CD14-positive monocyte (primary cell): ENCODE measurements at regions not wholly inside any gene's neighbourhood (a gene's known extent, or its start where the extent isn't known, plus 50 kb on each side); places are given as distances from the start of the nearest gene placed in this dataset.

Experiments used
- DNase-seq, 3 donors: peaks; one replicate each; pipeline ENCODE4 v3.0.0-alpha.2; 2011 to 2022
- H2AFZ ChIP-seq: 2 replicates; pipeline ENCODE4 v1.6.0; 2012; ENCODE audit warnings: mild to moderate bottlenecking, low read depth, low read length, inconsistent platforms; ENCODE audit not compliant: insufficient read depth, poor library complexity, severe bottlenecking
- H3K27ac ChIP-seq, 2 donors: 1 replicate in 1 of 2; 2 replicates in 1 of 2; pipeline ENCODE4 v1.5.1; 2012 to 2013; ENCODE audit warnings: low read length in 2 of 2, control low read depth in 1 of 2, inconsistent platforms in 1 of 2, low read depth in 1 of 2, mild to moderate bottlenecking in 1 of 2
- H3K27me3 ChIP-seq, 2 donors: one replicate each; pipeline versions ENCODE4 v1.6.0 to v1.6.1; 2011 to 2013; ENCODE audit warnings: low read length in 2 of 2; ENCODE audit not compliant: control insufficient read depth in 2 of 2, insufficient read depth in 2 of 2
- H3K36me3 ChIP-seq, 2 donors: replicated peaks in 1 of 2; 1 replicate in 1 of 2; 2 replicates in 1 of 2; pipeline versions ENCODE4 v1.5.1 to v1.6.1; 2012 to 2013; ENCODE audit warnings: low read length in 2 of 2, control low read depth in 1 of 2, inconsistent platforms in 1 of 2, mild to moderate bottlenecking in 1 of 2; ENCODE audit not compliant: insufficient read depth in 2 of 2, control insufficient read depth in 1 of 2
- H3K4me1 ChIP-seq, 2 donors: 1 replicate in 1 of 2; 2 replicates in 1 of 2; pipeline versions ENCODE4 v1.5.1 to v1.6.1; 2012 to 2013; ENCODE audit warnings: low read length in 2 of 2, control low read depth in 1 of 2, inconsistent platforms in 1 of 2, mild to moderate bottlenecking in 1 of 2, moderate library complexity in 1 of 2; ENCODE audit not compliant: insufficient read depth in 2 of 2, control insufficient read depth in 1 of 2
- H3K4me2 ChIP-seq: replicated peaks from 2 replicates; pipeline ENCODE3; 2012; ENCODE audit warnings: low read length, moderate library complexity, mild to moderate bottlenecking; ENCODE audit not compliant: poor library complexity, severe bottlenecking; ENCODE audit errors: extremely low read depth
- H3K4me3 ChIP-seq, 3 experiments: fragments of 200-600 bp in 1 of 3; sonication (generic) in 1 of 3; replicated peaks in 1 of 3; 1 replicate in 2 of 3; 2 replicates in 1 of 3; pipeline ENCODE4 v1.5.1; 2011 to 2013; ENCODE audit warnings: low read length in 3 of 3, mild to moderate bottlenecking in 3 of 3, control low read depth in 2 of 3, low read depth in 2 of 3, inconsistent platforms in 1 of 3, moderate library complexity in 1 of 3
- H3K79me2 ChIP-seq: 2 replicates; pipeline ENCODE4 v1.6.0; 2012; ENCODE audit warnings: mild to moderate bottlenecking, control low read depth, inconsistent platforms, low read length, moderate library complexity; ENCODE audit not compliant: insufficient read depth
- H3K9ac ChIP-seq: 2 replicates; pipeline ENCODE4 v1.6.0; 2017; ENCODE audit warnings: low read length, mild to moderate bottlenecking; ENCODE audit not compliant: insufficient read depth, poor library complexity, severe bottlenecking
- H3K9me3 ChIP-seq, 2 donors: replicated peaks in 1 of 2; 1 replicate in 1 of 2; 2 replicates in 1 of 2; pipeline versions ENCODE4 v1.5.1 to v1.6.1; 2012 to 2013; ENCODE audit warnings: low read length in 2 of 2, control low read depth in 1 of 2; ENCODE audit not compliant: control insufficient read depth in 1 of 2, insufficient read depth in 1 of 2
- H4K20me1 ChIP-seq: 2 replicates; pipeline ENCODE4 v1.6.0; 2012; ENCODE audit warnings: mild to moderate bottlenecking, low read length, control low read depth, moderate library complexity; ENCODE audit not compliant: insufficient read depth
- H3K27ac Mint-ChIP-seq, 7 donors: one replicate each; pipeline ENCODE4 v1.8.0; 2020; ENCODE audit warnings: mild to moderate bottlenecking in 7 of 7, mixed read lengths in 7 of 7, moderate library complexity in 6 of 7, inconsistent platforms in 2 of 7
- H3K27me3 Mint-ChIP-seq, 3 donors: one replicate each; pipeline ENCODE4 v1.8.0; 2021 to 2022; ENCODE audit warnings: low read depth in 3 of 3, mild to moderate bottlenecking in 3 of 3, mixed read lengths in 3 of 3, moderate library complexity in 3 of 3, inconsistent platforms in 1 of 3
- H3K36me3 Mint-ChIP-seq, 2 donors: one replicate each; pipeline ENCODE4 v1.8.0; 2020; ENCODE audit warnings: mixed read lengths in 2 of 2, inconsistent platforms in 1 of 2, mild to moderate bottlenecking in 1 of 2
- H3K4me1 Mint-ChIP-seq: one replicate; pipeline ENCODE4 v1.8.0; 2020; ENCODE audit warnings: mild to moderate bottlenecking, mixed read lengths
- H3K4me3 Mint-ChIP-seq, 2 donors: one replicate each; pipeline ENCODE4 v1.8.0; 2020; ENCODE audit warnings: mild to moderate bottlenecking in 2 of 2, mixed read lengths in 2 of 2, moderate library complexity in 1 of 2
- H3K9me3 Mint-ChIP-seq, 7 donors: one replicate each; pipeline ENCODE4 v1.8.0; 2020 to 2022; ENCODE audit warnings: mixed read lengths in 7 of 7, mild to moderate bottlenecking in 6 of 7, moderate library complexity in 6 of 7, inconsistent platforms in 2 of 7
- WGBS: methylation state at CpG from one replicate; pipeline ENCODE4 v1.1.5; 2013; ENCODE audit warnings: missing lambda C conversion rate; ENCODE audit not compliant: insufficient coverage; 5-methylcytosine and 5-hydroxymethylcytosine counted together
- intact Hi-C, 2 donors: fragments of 100-400 bp; cut with micrococcal nuclease; formaldehyde crosslinking; loops; one replicate each; pipeline versions ENCODE4 v1.15.0 to v1.15.1; 2023
- TF ChIP-seq, protein P1 (sequence below): fragments of 200-600 bp; IDR thresholded peaks from one replicate; pipeline ENCODE4 v1.8.0; 2022; ENCODE audit warnings: antibody characterized with exemption, mild to moderate bottlenecking

DNA sequence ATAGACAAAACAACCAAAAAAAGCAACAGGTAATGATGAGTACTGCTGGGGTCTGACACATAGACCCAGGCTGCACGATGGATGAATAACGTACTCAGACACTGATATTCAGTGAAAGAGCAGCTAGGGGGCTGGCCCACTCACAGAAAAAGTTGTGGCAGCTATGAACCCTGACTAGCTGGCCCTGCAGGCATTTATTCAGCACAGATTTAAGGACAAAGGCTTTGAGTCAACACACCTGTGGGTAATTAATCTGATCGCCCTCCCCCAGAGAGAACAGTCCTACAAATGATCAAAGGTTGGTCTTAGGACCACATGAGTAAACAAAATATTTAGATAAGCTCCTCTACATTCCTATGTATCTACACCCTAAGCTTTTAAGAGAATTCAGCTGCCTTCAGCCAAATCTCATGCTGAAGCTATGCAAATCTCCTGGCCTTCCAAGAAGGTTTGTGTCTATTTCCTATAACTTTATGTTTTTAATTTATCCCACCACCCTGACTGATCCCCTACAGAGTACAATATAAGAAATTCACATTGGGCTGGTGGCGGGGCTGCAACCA lies 81.7 kb upstream of the NXT1 start:
- Histone ChIP-seq H2AFZ (no peak overlapping the region), H3K36me3 (no peaks in the 10 kb centered on the region), H3K27ac (no peak overlapping the region), H3K79me2 (no peaks in the 10 kb centered on the region), H3K4me1 (no peaks in the 10 kb centered on the region), H3K27me3 (no peaks in the 10 kb centered on the region), H3K9ac (no peak overlapping the region), H3K9me3 (peaks cover 0 to 8% of the 10 kb centered on the region in 2 donors), H3K4me2 (no peak overlapping the region), H3K4me3 (no peak overlapping the region), H4K20me1 (no peaks in the 10 kb centered on the region)
- H3K36me3 Mint-ChIP-seq: no peaks in the 10 kb centered on the region
- H3K4me3 Mint-ChIP-seq: no peak overlapping the region
- H3K27ac Mint-ChIP-seq: no peak overlapping the region
- peaks cover 0 to 2% (median 2%) of the 10 kb centered on the region in 3 donors for H3K27me3 Mint-ChIP-seq
- WGBS: 89% methylated on average over 2 of the region's 4 CpGs
- TF ChIP-seq, protein P1, sequence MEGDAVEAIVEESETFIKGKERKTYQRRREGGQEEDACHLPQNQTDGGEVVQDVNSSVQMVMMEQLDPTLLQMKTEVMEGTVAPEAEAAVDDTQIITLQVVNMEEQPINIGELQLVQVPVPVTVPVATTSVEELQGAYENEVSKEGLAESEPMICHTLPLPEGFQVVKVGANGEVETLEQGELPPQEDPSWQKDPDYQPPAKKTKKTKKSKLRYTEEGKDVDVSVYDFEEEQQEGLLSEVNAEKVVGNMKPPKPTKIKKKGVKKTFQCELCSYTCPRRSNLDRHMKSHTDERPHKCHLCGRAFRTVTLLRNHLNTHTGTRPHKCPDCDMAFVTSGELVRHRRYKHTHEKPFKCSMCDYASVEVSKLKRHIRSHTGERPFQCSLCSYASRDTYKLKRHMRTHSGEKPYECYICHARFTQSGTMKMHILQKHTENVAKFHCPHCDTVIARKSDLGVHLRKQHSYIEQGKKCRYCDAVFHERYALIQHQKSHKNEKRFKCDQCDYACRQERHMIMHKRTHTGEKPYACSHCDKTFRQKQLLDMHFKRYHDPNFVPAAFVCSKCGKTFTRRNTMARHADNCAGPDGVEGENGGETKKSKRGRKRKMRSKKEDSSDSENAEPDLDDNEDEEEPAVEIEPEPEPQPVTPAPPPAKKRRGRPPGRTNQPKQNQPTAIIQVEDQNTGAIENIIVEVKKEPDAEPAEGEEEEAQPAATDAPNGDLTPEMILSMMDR: no peak
- no peaks in the 10 kb centered on the region for H3K4me1 Mint-ChIP-seq
- intact Hi-C loops: no loop called here
- peaks cover 2 to 14% (median 5%) of the 10 kb centered on the region in 7 donors for H3K9me3 Mint-ChIP-seq
- DNase-seq: no peak

DNA sequence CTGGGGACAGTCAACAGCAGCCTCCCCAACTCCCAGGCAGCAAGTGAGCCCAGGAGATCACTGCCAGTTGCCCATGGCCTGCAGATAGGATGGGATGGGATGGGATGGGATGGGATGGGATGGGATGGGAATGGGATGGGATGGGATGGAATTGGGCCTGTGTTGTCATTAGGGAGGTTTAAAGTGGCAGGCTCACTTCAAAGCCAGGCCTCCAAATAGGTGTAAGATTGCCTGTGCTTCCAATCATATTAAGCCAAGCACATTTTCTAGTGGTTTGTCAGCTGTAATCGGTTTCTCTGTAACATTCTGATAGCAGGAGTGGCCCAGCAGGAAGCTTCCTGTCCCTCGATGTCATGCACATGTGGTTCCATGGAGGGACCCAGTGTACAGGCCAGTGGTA lies 82.7 kb upstream of the NXT1 start:
- Mint-ChIP-seq H3K27ac (peak overlapping the region in 1 of 7 donors; percentile 41), H3K9me3 (peaks cover 6 to 22% (median 11%) of the 10 kb centered on the region in 7 donors), H3K36me3 (no peaks in the 10 kb centered on the region), H3K4me1 (no peaks in the 10 kb centered on the region), H3K4me3 (no peak overlapping the region), H3K27me3 (peaks cover 2% of the 10 kb centered on the region in 3 donors)
- no peaks in the 10 kb centered on the region for H3K4me1 ChIP-seq
- no peak for DNase-seq
- H3K27me3 ChIP-seq: no peaks in the 10 kb centered on the region
- H3K9ac ChIP-seq: no peak overlapping the region
- intact Hi-C loops: no loop called here
- no peak overlapping the region for H3K4me3 ChIP-seq
- no peak overlapping the region for H2AFZ ChIP-seq
- no peak overlapping the region for H3K27ac ChIP-seq
- H3K9me3 ChIP-seq: peaks cover 0 to 13% of the 10 kb centered on the region in 2 donors
- WGBS: 100% methylated on average over 2 of the region's 2 CpGs
- no peaks in the 10 kb centered on the region for H3K79me2 ChIP-seq
- H4K20me1 ChIP-seq: no peaks in the 10 kb centered on the region
- H3K4me2 ChIP-seq: no peak overlapping the region
- H3K36me3 ChIP-seq: no peaks in the 10 kb centered on the region
- TF ChIP-seq, protein P1: no peak
